GM19025 (cell line): ENCODE measurements at regions not wholly inside any gene's neighbourhood (a gene's known extent, or its start where the extent isn't known, plus 50 kb on each side); places are given as distances from the start of the nearest gene placed in this dataset.

Experiments used
- ATAC-seq: cut with Tn5 transposase; IDR thresholded peaks from one replicate; pipeline ENCODE4 v1.9.1; 2021; ENCODE audit warnings: mild to moderate bottlenecking, low read depth, moderate library complexity; ENCODE audit not compliant: unreplicated experiment

GRCh38 chr1:217097819-217098218 lies 374.6 kb upstream of the ESRRG start:
- ATAC-seq: no peak

- no peak for ATAC-seq
Observed at GRCh38 chr1:217096200-217096599, 373.0 kb upstream of the ESRRG start.

GRCh38 chr1:217095050-217095622 lies 371.9 kb upstream of the ESRRG start:
- ATAC-seq: no peak

GRCh38 chr1:217091561-217091960 lies 368.3 kb upstream of the ESRRG start:
- no peak for ATAC-seq

- no peak for ATAC-seq
Observed at GRCh38 chr1:217090060-217090911, 367.1 kb upstream of the ESRRG start.

- no peak for ATAC-seq
Observed at GRCh38 chr1:217089361-217090014, 366.3 kb upstream of the ESRRG start.

GRCh38 chr1:217088521-217089284 lies 365.5 kb upstream of the ESRRG start:
- ATAC-seq: no peak

- no peak for ATAC-seq
Observed at GRCh38 chr1:217088011-217088410, 364.8 kb upstream of the ESRRG start.

- no peak for ATAC-seq
Observed at GRCh38 chr1:217079584-217079983, 356.4 kb upstream of the ESRRG start.

GRCh38 chr1:217078959-217079358 lies 355.7 kb upstream of the ESRRG start:
- ATAC-seq: no peak

GRCh38 chr1:217078078-217078690 lies 355.0 kb upstream of the ESRRG start:
- no peak for ATAC-seq

GRCh38 chr1:217077426-217077825 lies 354.2 kb upstream of the ESRRG start:
- no peak for ATAC-seq

- no peak for ATAC-seq
Observed at GRCh38 chr1:217076902-217077301, 353.7 kb upstream of the ESRRG start.

GRCh38 chr1:217072926-217073325 lies 349.7 kb upstream of the ESRRG start:
- ATAC-seq: no peak

GRCh38 chr1:217067642-217068041 lies 344.4 kb upstream of the ESRRG start:
- ATAC-seq: no peak

GRCh38 chr1:217066794-217067193 lies 343.6 kb upstream of the ESRRG start:
- no peak for ATAC-seq

GRCh38 chr1:217063172-217063908 lies 340.1 kb upstream of the ESRRG start:
- no peak for ATAC-seq

GRCh38 chr1:217062586-217062985 lies 339.4 kb upstream of the ESRRG start:
- ATAC-seq: no peak

- ATAC-seq: no peak
Observed at GRCh38 chr1:217059401-217059800, 336.2 kb upstream of the ESRRG start.

- ATAC-seq: no peak
Observed at GRCh38 chr1:217053676-217054075, 330.4 kb upstream of the ESRRG start.
